HepG2 (cell line): ENCODE measurements at regions not wholly inside any gene's neighbourhood (a gene's known extent, or its start where the extent isn't known, plus 50 kb on each side); places are given as distances from the start of the nearest gene placed in this dataset.
A peak's percentile ranks its signal among the peaks of the same experiment; 100 is the strongest.

Experiments used
- CTCF ChIP-seq: sonication (generic); formaldehyde crosslinking; IDR thresholded peaks from 2 replicates; pipeline ENCODE4 v1.5.0; 2020; ENCODE audit warnings: mild to moderate bottlenecking, missing genetic modification reagents, moderate library complexity
- DRAP1 ChIP-seq: IDR thresholded peaks from 2 replicates; pipeline ENCODE4 v1.6.1; 2016; ENCODE audit warnings: missing genetic modification reagents, missing compliant biosample characterization
- HCFC1 ChIP-seq: fragments of 150-350 bp; IDR thresholded peaks from 2 replicates; pipeline ENCODE4 v1.6.1; 2014; ENCODE audit warnings: low read depth, low read length
- HOXD1 ChIP-seq: sonication (generic); formaldehyde crosslinking; IDR thresholded peaks from 2 replicates; pipeline ENCODE4 v1.5.0; 2020; ENCODE audit warnings: missing genetic modification reagents
- KDM6A ChIP-seq: IDR thresholded peaks from 2 replicates; pipeline ENCODE4 v1.6.1; 2016; ENCODE audit warnings: low read depth
- KLF12 ChIP-seq: sonication (generic); formaldehyde crosslinking; IDR thresholded peaks from 2 replicates; pipeline ENCODE4 v1.4.0; 2020; ENCODE audit warnings: missing genetic modification reagents, borderline replicate concordance
- MTA3 ChIP-seq: sonication (generic); formaldehyde crosslinking; IDR thresholded peaks from 2 replicates; pipeline ENCODE4 v1.4.0; 2020; ENCODE audit warnings: missing genetic modification reagents
- POLR2G ChIP-seq: fragments of 200-400 bp; formaldehyde crosslinking; IDR thresholded peaks from 2 replicates; pipeline ENCODE4 v1.6.1; 2018; ENCODE audit warnings: mild to moderate bottlenecking, low read depth, low read length, moderate library complexity
- RFX3 ChIP-seq: IDR thresholded peaks from 2 replicates; pipeline ENCODE4 v1.6.1; 2016; ENCODE audit warnings: missing biosample characterization, missing genetic modification reagents
- SMARCC2 ChIP-seq: fragments of 450-650 bp; IDR thresholded peaks from 2 replicates; pipeline ENCODE4 v1.6.1; 2017; ENCODE audit warnings: antibody characterized with exemption, mild to moderate bottlenecking
- ZFP90 ChIP-seq: sonication (generic); formaldehyde crosslinking; IDR thresholded peaks from 2 replicates; pipeline ENCODE4 v1.8.0; 2022; ENCODE audit warnings: missing genetic modification reagents, mild to moderate bottlenecking, inconsistent platforms, borderline replicate concordance
- ZMYM3 ChIP-seq: sonication (generic); formaldehyde crosslinking; IDR thresholded peaks from 2 replicates; pipeline ENCODE4 v1.5.1; 2020; ENCODE audit warnings: mild to moderate bottlenecking, missing genetic modification reagents
- ZNF260 ChIP-seq: sonication (generic); formaldehyde crosslinking; IDR thresholded peaks from 2 replicates; pipeline ENCODE4 v1.4.0; 2020; ENCODE audit warnings: missing genetic modification reagents, low read depth, mild to moderate bottlenecking, borderline replicate concordance
- ZNF275 ChIP-seq: sonication (generic); formaldehyde crosslinking; IDR thresholded peaks from 2 replicates; pipeline ENCODE4 v1.8.0; 2022; ENCODE audit warnings: missing genetic modification reagents, mild to moderate bottlenecking, inconsistent platforms, borderline replicate concordance
- ZNF343 ChIP-seq: sonication (generic); formaldehyde crosslinking; IDR thresholded peaks from 2 replicates; pipeline ENCODE4 v1.4.0; 2020; ENCODE audit warnings: mild to moderate bottlenecking, missing genetic modification reagents
- ZNF44 ChIP-seq: sonication (generic); formaldehyde crosslinking; IDR thresholded peaks from 2 replicates; pipeline ENCODE4 v1.5.1; 2020; ENCODE audit warnings: mild to moderate bottlenecking, missing genetic modification reagents
- ZNF496 ChIP-seq: sonication (generic); formaldehyde crosslinking; IDR thresholded peaks from 2 replicates; pipeline ENCODE4 v1.8.1; 2023; ENCODE audit warnings: mild to moderate bottlenecking, moderate library complexity, missing genetic modification reagents; ENCODE audit not compliant: insufficient replicate concordance
- ZNF577 ChIP-seq: sonication (generic); formaldehyde crosslinking; IDR thresholded peaks from 2 replicates; pipeline ENCODE4 v1.4.0; 2020; ENCODE audit warnings: mild to moderate bottlenecking, low read depth, missing genetic modification reagents, borderline replicate concordance
- ZNF672 ChIP-seq: sonication (generic); formaldehyde crosslinking; IDR thresholded peaks from 2 replicates; pipeline ENCODE4 v1.8.1; 2022; ENCODE audit warnings: missing genetic modification reagents
- ZNF883 ChIP-seq: sonication (generic); formaldehyde crosslinking; IDR thresholded peaks from 2 replicates; pipeline ENCODE4 v1.5.1; 2020; ENCODE audit warnings: mild to moderate bottlenecking, missing genetic modification reagents; ENCODE audit errors: not compliant biosample characterization
- TF ChIP-seq, protein P1 (sequence below): sonication (generic); formaldehyde crosslinking; IDR thresholded peaks from 2 replicates; pipeline ENCODE4 v1.4.0; 2020; ENCODE audit warnings: mild to moderate bottlenecking, missing genetic modification reagents
- TF ChIP-seq, protein P2 (sequence below): sonication (generic); formaldehyde crosslinking; IDR thresholded peaks from 2 replicates; pipeline ENCODE4 v1.5.0; 2020; ENCODE audit warnings: missing genetic modification reagents, mild to moderate bottlenecking, borderline replicate concordance
- TF ChIP-seq, protein P3 (sequence below): sonication (generic); formaldehyde crosslinking; IDR thresholded peaks from 2 replicates; pipeline ENCODE4 v1.5.0; 2020; ENCODE audit warnings: mild to moderate bottlenecking, missing genetic modification reagents

DNA sequence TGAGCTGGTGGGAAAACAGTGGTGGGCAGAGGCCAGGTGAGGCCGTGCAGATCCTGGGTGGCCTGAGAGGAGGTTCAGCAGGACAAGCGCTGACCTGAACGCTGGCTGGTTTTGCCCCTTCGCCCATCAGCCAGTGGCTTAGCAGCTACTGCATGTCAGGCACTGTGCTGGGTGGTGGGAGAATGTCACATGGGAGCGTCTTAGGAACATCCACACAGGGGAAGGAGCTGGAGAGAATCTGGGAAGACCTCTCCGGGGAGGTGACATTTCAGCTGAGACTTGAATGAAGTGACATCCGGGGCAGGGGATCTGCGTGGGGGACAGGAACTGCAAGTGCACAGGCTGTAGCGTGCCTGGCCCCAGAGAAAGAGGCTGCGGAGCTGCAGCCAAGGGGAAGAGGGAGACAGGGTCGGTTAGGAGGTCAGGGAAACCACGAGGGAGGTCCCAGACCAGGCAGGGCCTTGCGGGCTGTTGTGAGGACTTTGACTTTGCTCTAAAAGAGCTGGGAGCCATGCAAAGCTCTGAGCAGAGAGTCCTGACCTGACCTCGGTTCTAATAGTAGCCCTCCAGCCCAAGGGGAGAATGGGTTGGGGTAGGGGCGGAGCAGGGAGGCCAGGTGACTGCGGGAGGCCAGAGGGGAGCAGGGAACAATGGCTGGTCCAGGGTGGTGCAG is 156.8 kb upstream of the PTPN1 start (continued):
- TF ChIP-seq ZNF672 (no peak), ZNF260 (CRISPR knock-in tag) (no peak), ZNF343 (peak; percentile 97), KDM6A (CRISPR knock-in tag) (no peak), CTCF (CRISPR knock-in tag) (no peak), HCFC1 (no peak), DRAP1 (CRISPR knock-in tag) (peak; percentile 55; the same call in 1 of the 2 replicates), ZNF577 (CRISPR knock-in tag) (no peak), ZMYM3 (CRISPR knock-in tag) (peak; percentile 90), SMARCC2 (no peak), ZNF496 (CRISPR knock-in tag) (no peak), MTA3 (CRISPR knock-in tag) (no peak), ZFP90 (CRISPR knock-in tag) (peak; percentile 61; the same call in 1 of the 2 replicates), POLR2G (no peak), KLF12 (no peak), RFX3 (CRISPR knock-in tag) (no peak), ZNF275 (no peak), ZNF883 (no peak), HOXD1 (CRISPR knock-in tag) (no peak), ZNF44 (CRISPR knock-in tag) (no peak)
- TF ChIP-seq, protein P1, sequence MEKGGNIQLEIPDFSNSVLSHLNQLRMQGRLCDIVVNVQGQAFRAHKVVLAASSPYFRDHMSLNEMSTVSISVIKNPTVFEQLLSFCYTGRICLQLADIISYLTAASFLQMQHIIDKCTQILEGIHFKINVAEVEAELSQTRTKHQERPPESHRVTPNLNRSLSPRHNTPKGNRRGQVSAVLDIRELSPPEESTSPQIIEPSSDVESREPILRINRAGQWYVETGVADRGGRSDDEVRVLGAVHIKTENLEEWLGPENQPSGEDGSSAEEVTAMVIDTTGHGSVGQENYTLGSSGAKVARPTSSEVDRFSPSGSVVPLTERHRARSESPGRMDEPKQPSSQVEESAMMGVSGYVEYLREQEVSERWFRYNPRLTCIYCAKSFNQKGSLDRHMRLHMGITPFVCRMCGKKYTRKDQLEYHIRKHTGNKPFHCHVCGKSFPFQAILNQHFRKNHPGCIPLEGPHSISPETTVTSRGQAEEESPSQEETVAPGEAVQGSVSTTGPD = no peak
- TF ChIP-seq, protein P2, sequence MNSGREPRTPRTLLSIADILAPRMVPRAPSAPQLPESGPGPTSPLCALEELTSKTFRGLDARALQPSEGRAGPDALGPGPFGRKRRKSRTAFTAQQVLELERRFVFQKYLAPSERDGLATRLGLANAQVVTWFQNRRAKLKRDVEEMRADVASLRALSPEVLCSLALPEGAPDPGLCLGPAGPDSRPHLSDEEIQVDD (CRISPR knock-in tag) = peak; percentile 52; the same call in 1 of the 2 replicates
- TF ChIP-seq, protein P3, sequence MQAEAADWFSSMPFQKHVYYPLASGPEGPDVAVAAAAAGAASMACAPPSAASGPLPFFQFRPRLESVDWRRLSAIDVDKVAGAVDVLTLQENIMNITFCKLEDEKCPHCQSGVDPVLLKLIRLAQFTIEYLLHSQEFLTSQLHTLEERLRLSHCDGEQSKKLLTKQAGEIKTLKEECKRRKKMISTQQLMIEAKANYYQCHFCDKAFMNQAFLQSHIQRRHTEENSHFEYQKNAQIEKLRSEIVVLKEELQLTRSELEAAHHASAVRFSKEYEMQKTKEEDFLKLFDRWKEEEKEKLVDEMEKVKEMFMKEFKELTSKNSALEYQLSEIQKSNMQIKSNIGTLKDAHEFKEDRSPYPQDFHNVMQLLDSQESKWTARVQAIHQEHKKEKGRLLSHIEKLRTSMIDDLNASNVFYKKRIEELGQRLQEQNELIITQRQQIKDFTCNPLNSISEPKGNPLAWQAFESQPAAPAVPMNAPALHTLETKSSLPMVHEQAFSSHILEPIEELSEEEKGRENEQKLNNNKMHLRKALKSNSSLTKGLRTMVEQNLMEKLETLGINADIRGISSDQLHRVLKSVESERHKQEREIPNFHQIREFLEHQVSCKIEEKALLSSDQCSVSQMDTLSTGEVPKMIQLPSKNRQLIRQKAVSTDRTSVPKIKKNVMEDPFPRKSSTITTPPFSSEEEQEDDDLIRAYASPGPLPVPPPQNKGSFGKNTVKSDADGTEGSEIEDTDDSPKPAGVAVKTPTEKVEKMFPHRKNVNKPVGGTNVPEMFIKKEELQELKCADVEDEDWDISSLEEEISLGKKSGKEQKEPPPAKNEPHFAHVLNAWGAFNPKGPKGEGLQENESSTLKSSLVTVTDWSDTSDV (CRISPR knock-in tag) = peak; percentile 88
